Raji (cell line): ENCODE measurements at regions not wholly inside any gene's neighbourhood (a gene's known extent, or its start where the extent isn't known, plus 50 kb on each side); places are given as distances from the start of the nearest gene placed in this dataset.

Experiments
- POLR2A ChIP-seq: IDR thresholded peaks from 2 replicates; pipeline ENCODE4 v1.6.1; 2011; ENCODE audit warnings: low read depth, low read length, control low read depth; ENCODE audit not compliant: insufficient read depth

GRCh38 chr12:69163681-69164362, 75.5 kb upstream of the CPSF6 start:
- TF ChIP-seq POLR2A, result no peak

GRCh38 chr12:69167648-69168165, 71.7 kb upstream of the CPSF6 start:
- no peak for TF ChIP-seq POLR2A

GRCh38 chr12:69168363-69168762, 71.0 kb upstream of the CPSF6 start:
- TF ChIP-seq POLR2A, result no peak

GRCh38 chr12:69168828-69169227, 70.5 kb upstream of the CPSF6 start:
- no peak for TF ChIP-seq POLR2A

GRCh38 chr12:69170293-69170692, 69.1 kb upstream of the CPSF6 start:
- TF ChIP-seq POLR2A, result no peak

- TF ChIP-seq POLR2A, result no peak
These were observed 67.5 kb upstream of the CPSF6 start for GRCh38 chr12:69171881-69172280.

- TF ChIP-seq POLR2A, result no peak
These were observed 66.9 kb upstream of the CPSF6 start for GRCh38 chr12:69172491-69172890.

- TF ChIP-seq POLR2A, result no peak
These were observed 66.0 kb upstream of the CPSF6 start for GRCh38 chr12:69173368-69173767.

- no peak for TF ChIP-seq POLR2A
These were observed 59.6 kb upstream of the CPSF6 start for GRCh38 chr12:69179786-69180185.

- TF ChIP-seq POLR2A, result no peak
These were observed 49.9 kb upstream of the CPSF6 start for GRCh38 chr12:69189378-69189978.
